HG02938 (cell line): ENCODE measurements at regions not wholly inside any gene's neighbourhood (a gene's known extent, or its start where the extent isn't known, plus 50 kb on each side); places are given as distances from the start of the nearest gene placed in this dataset.

Experiments used
- ATAC-seq: cut with Tn5 transposase; IDR thresholded peaks from one replicate; pipeline ENCODE4 v1.9.1; 2021; ENCODE audit warnings: mild to moderate bottlenecking, moderate library complexity; ENCODE audit not compliant: unreplicated experiment

GRCh38 chr1:187229496-187229895 is 400.7 kb downstream of the PLA2G4A start:
- no peak for ATAC-seq

DNA sequence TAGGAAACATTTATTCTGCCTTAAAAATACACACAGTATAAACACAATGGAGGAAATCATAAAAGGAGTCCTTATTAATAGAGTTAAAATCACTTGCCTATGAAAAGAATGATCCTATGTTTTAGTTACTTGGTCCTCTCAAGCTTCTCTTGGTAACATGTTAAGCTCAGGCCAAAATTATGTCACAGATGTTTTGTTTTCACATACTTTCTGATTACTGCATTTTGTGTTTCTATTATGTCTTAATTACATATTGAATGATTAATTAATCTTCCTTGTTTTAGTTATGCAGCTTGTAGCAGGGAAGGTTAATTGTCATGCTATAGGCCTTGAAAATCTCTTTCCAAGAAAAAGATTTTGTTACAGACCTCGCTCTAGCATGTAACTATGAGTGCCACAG is 406.0 kb downstream of the PLA2G4A start:
- ATAC-seq, result no peak

GRCh38 chr1:187236199-187236598 is 407.4 kb downstream of the PLA2G4A start:
- ATAC-seq, result no peak

GRCh38 chr1:187236676-187237075 is 407.9 kb downstream of the PLA2G4A start:
- ATAC-seq, result no peak

GRCh38 chr1:187237542-187237941 is 408.8 kb downstream of the PLA2G4A start:
- ATAC-seq, result no peak

GRCh38 chr1:187241971-187242370 is 413.2 kb downstream of the PLA2G4A start:
- no peak for ATAC-seq

- no peak for ATAC-seq
Measured at GRCh38 chr1:187244623-187245022, 415.9 kb downstream of the PLA2G4A start.

DNA sequence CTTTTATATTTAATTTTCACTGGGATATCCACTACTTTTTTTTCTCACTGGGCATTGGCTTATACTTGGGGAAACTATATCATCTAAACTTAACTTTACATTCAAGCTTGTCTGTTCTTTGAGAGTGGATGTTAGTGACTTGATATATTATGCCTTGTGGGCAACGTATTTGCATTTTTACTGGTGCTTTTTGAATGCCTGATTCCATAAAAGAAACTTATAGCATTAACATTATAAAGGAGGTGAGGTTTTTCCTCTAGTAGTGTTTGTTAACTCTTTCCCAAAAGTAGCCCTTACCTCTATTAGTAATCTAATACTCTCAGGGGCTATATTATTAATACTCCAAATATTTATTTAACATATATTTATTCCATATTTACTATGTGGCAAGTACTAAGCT is 416.5 kb downstream of the PLA2G4A start:
- no peak for ATAC-seq

DNA sequence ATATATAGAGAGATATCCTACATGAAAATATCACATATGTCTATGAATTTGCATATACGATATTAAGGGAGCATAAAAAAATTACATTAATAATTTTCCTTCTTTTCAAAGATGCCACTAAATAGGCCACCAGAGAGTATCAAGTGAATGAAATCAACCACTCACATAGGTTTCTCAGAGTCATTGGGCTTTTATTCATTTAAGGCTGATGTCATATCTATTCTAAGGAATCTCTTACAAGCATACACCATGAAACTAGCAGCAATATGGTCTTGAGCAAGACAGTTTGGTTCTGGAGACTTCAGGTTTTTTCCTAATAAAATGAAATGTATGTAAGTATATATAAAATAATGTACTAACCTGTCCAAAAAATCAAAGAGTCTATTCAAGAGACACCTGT is 420.4 kb downstream of the PLA2G4A start:
- ATAC-seq, result no peak

DNA sequence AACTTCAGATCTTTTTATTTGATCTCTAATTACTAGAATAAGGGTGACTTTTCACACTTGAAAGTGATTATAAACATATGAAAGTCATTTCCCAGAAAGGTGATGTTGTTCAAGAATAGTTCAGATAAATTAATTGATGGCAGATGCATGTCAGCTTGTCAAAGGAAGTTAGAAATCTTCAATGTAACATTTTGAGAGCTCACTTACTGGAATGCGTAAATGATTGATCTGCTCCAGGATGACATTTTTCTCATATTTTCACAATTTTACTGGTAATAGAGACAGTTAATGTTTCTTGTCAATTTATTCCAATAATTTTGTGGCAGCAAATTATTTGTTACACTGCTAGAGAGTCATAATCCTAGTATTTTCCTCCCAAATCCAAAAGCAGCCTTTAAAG is 424.2 kb downstream of the PLA2G4A start:
- no peak for ATAC-seq

- no peak for ATAC-seq
Measured at GRCh38 chr1:187257476-187257875, 428.7 kb downstream of the PLA2G4A start.

GRCh38 chr1:187261637-187262036 is 432.9 kb downstream of the PLA2G4A start:
- ATAC-seq, result no peak

DNA sequence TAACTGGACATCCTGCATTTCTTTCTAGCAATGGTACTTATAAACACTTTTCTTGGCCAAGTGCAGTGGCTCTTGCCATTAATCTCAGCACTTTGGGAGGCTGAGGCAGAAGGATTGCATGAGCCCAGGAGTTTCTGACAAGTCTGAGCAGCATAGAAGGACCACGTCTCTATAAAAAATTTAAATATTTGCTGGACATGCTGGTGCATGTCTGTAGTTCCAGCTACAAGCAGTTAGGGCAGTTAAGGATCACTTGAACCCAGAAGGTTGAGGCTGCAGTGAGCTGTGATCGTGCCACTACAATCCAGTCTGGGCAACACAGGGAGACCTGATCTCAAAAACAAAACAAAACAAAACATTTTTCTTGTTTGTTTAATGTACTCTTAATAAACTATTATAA is 434.0 kb downstream of the PLA2G4A start:
- no peak for ATAC-seq

DNA sequence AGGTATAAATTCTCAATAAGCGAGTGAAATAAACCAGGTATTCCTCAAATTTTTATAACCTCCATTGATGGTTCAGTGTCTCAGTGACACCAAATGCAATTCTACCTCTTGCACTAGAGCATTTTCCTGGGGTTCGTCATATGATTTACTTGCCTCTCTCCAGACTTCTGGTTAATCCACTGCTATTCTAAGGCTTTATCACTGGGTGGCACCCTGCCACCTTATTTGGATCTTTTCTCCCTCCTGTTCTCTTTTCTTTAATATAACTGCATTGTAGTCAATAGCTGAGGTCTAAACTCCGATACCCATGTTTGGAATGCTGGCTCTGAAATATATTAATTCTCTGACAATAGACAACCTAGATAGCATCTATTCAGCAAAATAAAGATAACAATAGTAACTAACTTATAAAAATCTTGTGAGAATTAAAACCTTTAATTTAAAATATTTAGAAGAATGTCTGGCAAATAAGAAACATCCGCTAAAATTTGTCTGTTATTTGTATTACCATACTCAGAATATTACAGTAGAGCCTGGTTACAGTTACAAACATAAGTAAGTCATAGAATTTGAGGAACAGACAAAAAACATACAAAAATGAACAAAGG is 436.4 kb downstream of the PLA2G4A start:
- ATAC-seq, result no peak

DNA sequence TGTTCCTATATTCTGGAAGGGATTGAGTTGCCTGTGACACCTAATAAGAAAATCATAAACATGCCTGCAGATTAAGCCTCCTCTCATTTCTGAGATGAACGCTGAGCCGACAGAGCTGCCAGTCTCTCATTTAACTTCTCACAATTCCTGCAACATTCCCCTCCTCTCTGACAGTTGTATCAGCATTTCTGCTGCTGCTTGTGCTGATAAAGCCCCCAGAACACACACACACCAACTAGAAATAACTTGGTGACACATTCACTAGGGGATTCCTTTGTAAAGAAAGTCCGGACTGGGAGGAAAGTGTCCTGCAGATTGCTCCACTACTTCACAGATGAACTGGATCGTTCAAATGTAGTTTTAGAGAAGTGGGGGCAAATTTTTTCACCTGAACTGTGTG is 437.3 kb downstream of the PLA2G4A start:
- ATAC-seq, result no peak

- no peak for ATAC-seq
Measured at GRCh38 chr1:187267827-187268226, 439.1 kb downstream of the PLA2G4A start.

GRCh38 chr1:187270256-187270655 is 441.5 kb downstream of the PLA2G4A start:
- no peak for ATAC-seq

GRCh38 chr1:187275346-187275745 is 446.6 kb downstream of the PLA2G4A start:
- no peak for ATAC-seq

DNA sequence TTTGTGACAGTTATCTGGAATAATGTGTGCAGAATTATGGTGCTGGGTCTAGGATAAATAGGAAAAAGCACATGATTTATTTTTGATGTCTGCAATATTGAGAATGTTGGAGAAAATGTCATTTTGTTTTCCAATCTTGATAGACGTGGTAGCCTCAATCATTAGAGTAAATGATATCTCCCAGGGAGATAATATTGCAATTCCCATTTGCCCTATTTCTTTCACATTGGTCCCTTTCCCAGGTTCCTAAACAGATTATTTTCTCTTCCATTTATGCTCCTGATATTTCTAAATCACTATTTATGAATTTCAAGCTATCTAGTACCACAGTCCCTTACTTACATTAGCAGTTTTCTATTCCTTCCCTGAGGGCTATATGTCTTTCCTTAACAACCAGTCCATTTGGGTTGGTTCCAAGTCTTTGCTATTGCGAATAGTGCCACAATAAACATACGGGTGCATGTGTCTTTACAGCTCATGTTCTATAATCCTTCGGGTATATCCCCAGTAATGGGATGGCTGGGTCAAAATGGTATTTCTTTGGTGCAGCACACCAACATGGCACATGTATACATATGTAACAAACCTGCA is 447.3 kb downstream of the PLA2G4A start:
- ATAC-seq, result no peak

GRCh38 chr1:187276677-187277076 is 447.9 kb downstream of the PLA2G4A start:
- ATAC-seq, result no peak

DNA sequence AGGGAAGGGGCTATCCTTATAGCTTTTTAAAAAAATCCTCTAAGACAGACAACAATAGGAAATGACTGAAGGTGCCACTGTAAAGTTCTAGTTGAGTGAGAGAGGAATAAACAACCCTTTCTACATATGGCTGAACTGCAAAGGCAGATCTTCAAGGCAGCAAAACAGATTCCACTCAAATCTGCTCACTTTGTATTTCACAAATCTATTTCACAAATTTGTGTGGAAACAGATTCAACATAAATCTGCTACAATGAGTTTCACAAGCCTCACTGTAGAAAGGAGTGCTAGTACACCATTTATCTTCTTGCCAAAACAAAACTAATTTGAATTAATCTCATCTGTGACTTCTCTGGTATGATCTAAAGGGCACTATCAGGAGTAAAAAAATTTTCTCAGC is 451.3 kb downstream of the PLA2G4A start:
- no peak for ATAC-seq

DNA sequence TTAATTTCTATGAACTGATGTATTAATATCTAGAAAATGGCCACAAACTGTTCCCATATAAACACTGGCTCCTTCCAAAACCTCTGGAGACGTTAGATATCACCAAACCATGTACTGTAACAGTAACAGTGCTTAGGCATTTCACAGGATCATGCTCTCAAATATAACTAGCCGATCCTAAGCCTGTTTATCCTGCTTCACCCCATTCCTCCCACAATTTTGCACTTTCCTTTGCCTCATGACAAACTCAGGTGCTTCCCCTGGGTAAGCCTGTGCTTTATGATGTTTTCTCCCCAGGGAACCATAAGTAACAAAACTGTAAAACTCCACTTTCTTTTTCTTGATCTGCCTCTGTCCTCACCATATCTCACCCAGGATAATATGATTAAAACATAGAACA is 452.3 kb downstream of the PLA2G4A start:
- no peak for ATAC-seq

- no peak for ATAC-seq
Measured at GRCh38 chr1:187283984-187284383, 455.2 kb downstream of the PLA2G4A start.
